Esophagus squamous epithelium (tissue), 5 donors: ENCODE measurements at regions not wholly inside any gene's neighbourhood (a gene's known extent, or its start where the extent isn't known, plus 50 kb on each side); places are given as distances from the start of the nearest gene placed in this dataset.
A peak's percentile ranks its signal among the peaks of the same experiment; 100 is the strongest.
"Not testable (repeated sequence)": the region's sequence is repeated elsewhere in the genome, so short reads cannot be mapped to it uniquely, and the experiment has no call there.

Source experiments
- DNase-seq: peaks from one replicate; lab custom pipeline; 2025; lab: John Stamatoyannopoulos, UW
- H3K27ac ChIP-seq, 4 donors: fragments of 200-600 bp; sonication (generic); one replicate each; pipeline ENCODE4 v1.5.1; 2016 to 2019; ENCODE audit warnings: mild to moderate bottlenecking in 1 of 4
- H3K27me3 ChIP-seq, 4 donors: fragments of 200-600 bp; sonication (generic); 1 replicate in 3 of 4; 2 replicates in 1 of 4; pipeline versions ENCODE4 v1.5.1 to v1.6.0; 2017 to 2021; ENCODE audit warnings: antibody characterized with exemption in 1 of 4
- H3K36me3 ChIP-seq, 3 donors: fragments of 200-600 bp; sonication (generic); one replicate each; pipeline ENCODE4 v1.5.1; 2016 to 2019
- H3K4me1 ChIP-seq, 3 donors: fragments of 200-600 bp; sonication (generic); one replicate each; pipeline ENCODE4 v1.5.1; 2017 to 2019
- H3K4me3 ChIP-seq, 4 donors: fragments of 200-600 bp; sonication (generic); 1 replicate in 3 of 4; 2 replicates in 1 of 4; pipeline ENCODE4 v1.5.1; 2016 to 2019; ENCODE audit warnings: mild to moderate bottlenecking in 2 of 4, moderate library complexity in 1 of 4
- H3K9me3 ChIP-seq, 3 donors: fragments of 200-600 bp; sonication (generic); one replicate each; pipeline ENCODE4 v1.5.1; 2016 to 2019
- CTCF ChIP-seq, 6 experiments: fragments of 450-650 bp in 4 of 6; fragments of 200-600 bp in 2 of 6; sonication (generic) in 2 of 6; IDR thresholded peaks; one replicate each; pipeline ENCODE4 v1.5.1; 2016 to 2019; ENCODE audit warnings: antibody characterized with exemption in 6 of 6, mild to moderate bottlenecking in 4 of 6, moderate library complexity in 4 of 6
- POLR2A ChIP-seq, 4 donors: fragments of 450-650 bp; IDR thresholded peaks; one replicate each; pipeline ENCODE4 v1.6.1; 2017; ENCODE audit warnings: antibody characterized with exemption in 4 of 4, mild to moderate bottlenecking in 4 of 4, moderate library complexity in 3 of 4
- WGBS, 2 donors: methylation state at CpG; one replicate each; pipeline ENCODE4 v1.1.5; 2018; 5-methylcytosine and 5-hydroxymethylcytosine counted together
- intact Hi-C: fragments of 100-400 bp; cut with DNase I; formaldehyde crosslinking; loops from one replicate; pipeline ENCODE4 v1.15.0; 2022
- donor health status: DM: yes; HTN: yes; CAD: no.

DNA sequence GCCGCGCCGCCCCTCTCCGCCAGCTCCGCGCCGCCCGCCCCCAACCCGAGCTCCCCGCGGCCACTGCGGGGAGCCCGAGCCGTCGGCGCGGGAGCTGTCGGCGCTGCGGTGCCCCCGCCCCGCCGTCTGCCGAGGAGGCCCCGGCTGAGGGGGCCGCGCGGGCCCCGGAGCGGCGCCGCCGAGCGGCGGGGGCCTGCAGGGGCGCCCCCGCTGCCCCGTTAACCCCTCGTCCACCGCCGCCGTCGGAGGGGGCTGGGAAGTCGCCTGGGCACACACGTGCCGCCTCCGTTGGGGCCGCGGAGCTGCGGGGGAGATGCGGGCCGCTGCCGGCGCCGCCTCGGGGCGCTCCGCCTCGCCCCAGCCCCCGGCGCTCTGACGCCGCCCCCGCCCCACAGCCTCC, 115.4 kb downstream of the CRLF3 start:
- WGBS, 2 donors: no CpG with 5 or more reads among the region's 64 CpGs

GRCh38 chr17:30708241-30709078, 116.0 kb downstream of the CRLF3 start:
- not testable (repeated sequence) for DNase-seq

More for the DNA sequence above, 115.4 kb downstream of the CRLF3 start:
- DNase-seq, H3K9me3 ChIP-seq, intact Hi-C loops, H3K36me3 ChIP-seq: not testable (repeated sequence)
- H3K4me1 ChIP-seq: peaks cover 13 to 57% (median 22%) of the 10 kb centered on the region in 3 donors
- H3K27ac ChIP-seq: peak overlapping the region; percentile 68 to 87 (median 78)
- H3K27me3 ChIP-seq: peaks cover 0 to 38% (median 0%) of the 10 kb centered on the region in 4 donors
- H3K4me3 ChIP-seq: peak overlapping the region; percentile 65 to 96 (median 81)

DNA sequence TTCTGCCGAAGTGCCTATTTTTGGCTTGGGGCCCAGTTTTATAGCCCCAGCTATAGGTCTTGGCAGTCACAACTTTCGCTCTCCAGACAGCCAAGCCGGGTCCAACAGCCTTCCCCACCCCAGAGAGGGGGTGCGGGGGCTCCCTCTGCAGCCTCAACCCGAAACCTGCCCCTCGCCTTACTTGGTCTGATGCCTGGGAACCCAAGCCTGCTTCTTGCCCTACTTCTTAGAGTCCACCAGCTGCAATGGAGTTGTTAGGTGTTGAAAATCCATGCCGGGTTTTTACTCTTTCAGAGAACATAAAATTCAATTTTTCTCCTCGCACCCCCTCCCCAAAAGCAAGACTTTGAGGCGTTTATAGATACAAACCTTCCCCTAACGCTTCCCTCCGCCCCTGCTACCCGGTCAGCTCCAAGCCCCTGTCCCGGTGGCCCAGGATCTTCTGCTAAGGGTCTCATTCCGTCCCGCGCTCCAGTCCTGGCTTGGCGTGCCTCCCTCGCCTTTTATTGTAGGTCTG, 116.7 kb downstream of the CRLF3 start:
- WGBS, 2 donors: 1% methylated on average over 15 to 18 of the region's 18 CpGs
- Histone ChIP-seq H3K4me3 (peak overlapping the region; percentile 65 to 96 (median 81)), H3K27ac (peak overlapping the region; percentile 71 to 87 (median 83)), H3K27me3 (peaks cover 0 to 51% (median 0%) of the 10 kb centered on the region in 4 donors), H3K4me1 (peaks cover 13 to 57% (median 22%) of the 10 kb centered on the region in 3 donors)
- intact Hi-C loops, H3K36me3 ChIP-seq, H3K9me3 ChIP-seq, DNase-seq: not testable (repeated sequence)
- TF ChIP-seq POLR2A (IDR thresholded peaks at IDR 0.05): peak in 1 of 4 donors; percentile 13

More at GRCh38 chr17:30708241-30709078, 116.0 kb downstream of the CRLF3 start:
- TF ChIP-seq POLR2A (IDR thresholded peaks at IDR 0.05) (peak in 3 of 4 donors; percentile 10 to 57 (median 15)), CTCF (IDR thresholded peaks at IDR 0.05) (peak in 2 of 6 experiments; percentile 19 to 22)
- WGBS, 2 donors: 1% methylated on average over 31 to 37 of the region's 75 CpGs
- H3K27me3 ChIP-seq: peaks cover 0 to 45% (median 0%) of the 10 kb centered on the region in 4 donors
- H3K27ac ChIP-seq: peak overlapping the region; percentile 71 to 87 (median 83)
- H3K4me1 ChIP-seq: peaks cover 13 to 57% (median 22%) of the 10 kb centered on the region in 3 donors
- H3K36me3 ChIP-seq, intact Hi-C loops, H3K9me3 ChIP-seq: not testable (repeated sequence)
- peak overlapping the region; percentile 65 to 96 (median 81) for H3K4me3 ChIP-seq

- WGBS, 2 donors: 50 to 53% methylated on average over 7 to 8 of the region's 11 CpGs
- H3K27ac ChIP-seq, intact Hi-C loops, H3K9me3 ChIP-seq, DNase-seq, H3K36me3 ChIP-seq: not testable (repeated sequence)
- H3K4me1 ChIP-seq: peaks cover 13 to 51% (median 19%) of the 10 kb centered on the region in 3 donors
- H3K4me3 ChIP-seq: peak overlapping the region in 1 of 4 donors; percentile 15
- peaks cover 0 to 60% (median 0%) of the 10 kb centered on the region in 4 donors for H3K27me3 ChIP-seq
Observed at GRCh38 chr17:30706461-30707335, 117.8 kb downstream of the CRLF3 start.

DNA sequence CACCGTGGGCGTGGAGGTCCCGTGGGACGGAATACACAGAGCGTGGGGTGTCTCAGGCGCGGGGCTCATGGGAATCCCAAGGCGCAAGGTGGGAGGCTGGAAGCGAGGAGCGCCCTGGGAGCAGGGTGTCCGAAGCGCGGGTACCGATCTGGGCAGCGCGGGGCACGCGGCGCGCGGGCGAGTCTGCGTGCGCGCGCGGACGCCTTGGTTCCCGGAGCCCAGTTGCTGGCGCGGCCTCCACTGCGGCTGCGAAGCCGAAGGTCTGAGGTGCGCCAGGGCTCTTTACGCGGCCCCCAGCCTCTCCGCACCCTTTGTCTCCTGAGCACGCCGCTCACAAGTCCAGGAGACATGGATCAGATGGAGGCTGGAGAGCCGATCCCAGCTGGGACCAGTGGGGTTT, 118.5 kb downstream of the CRLF3 start:
- H3K4me1 ChIP-seq: peaks cover 13 to 44% (median 18%) of the 10 kb centered on the region in 3 donors
- H3K9me3 ChIP-seq, H3K36me3 ChIP-seq, H3K27ac ChIP-seq, DNase-seq, intact Hi-C loops: not testable (repeated sequence)
- H3K27me3 ChIP-seq: peaks cover 0 to 67% (median 0%) of the 10 kb centered on the region in 4 donors
- peak overlapping the region in 2 of 4 donors; percentile 15 to 23 for H3K4me3 ChIP-seq
- 4 to 14% methylated on average over 4 of the region's 41 CpGs for WGBS, 2 donors

DNA sequence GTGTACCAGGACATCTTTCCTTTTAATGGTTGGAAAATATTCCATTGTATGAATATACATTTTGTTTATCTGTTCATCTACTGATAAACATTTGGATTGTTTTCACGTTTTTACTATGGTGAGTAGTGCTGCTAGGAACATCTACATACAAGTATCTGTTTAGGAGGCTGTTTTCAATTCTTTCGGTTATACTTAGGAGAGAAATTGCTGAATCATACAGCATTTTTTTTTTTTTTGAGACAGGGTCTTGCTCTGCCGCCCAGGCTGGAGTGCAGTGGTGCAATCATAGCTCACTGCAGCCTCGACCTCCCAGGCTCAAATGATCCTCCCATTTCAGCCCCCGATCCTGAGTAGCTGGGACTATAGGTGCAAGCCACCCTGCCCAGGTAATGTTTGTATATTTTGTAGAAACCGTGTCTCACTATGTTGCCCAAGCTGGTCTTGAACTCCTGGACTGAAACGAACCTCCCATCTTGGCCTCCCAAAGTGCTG, 122.9 kb downstream of the CRLF3 start:
- WGBS, 2 donors: 59 to 64% methylated on average over 7 of the region's 7 CpGs
- intact Hi-C loops: no loop called here
- H3K36me3 ChIP-seq: no peaks in the 10 kb centered on the region
- no peak for DNase-seq
- H3K4me1 ChIP-seq: peaks cover 9 to 30% (median 12%) of the 10 kb centered on the region in 3 donors
- H3K9me3 ChIP-seq: no peaks in the 10 kb centered on the region
- no peak for TF ChIP-seq POLR2A (IDR thresholded peaks at IDR 0.05)
- no peak for TF ChIP-seq CTCF (IDR thresholded peaks at IDR 0.05)
- no peak overlapping the region for H3K27ac ChIP-seq
- no peak overlapping the region for H3K4me3 ChIP-seq
- peaks cover 0 to 70% (median 0%) of the 10 kb centered on the region in 4 donors for H3K27me3 ChIP-seq

GRCh38 chr17:30700833-30701232, 123.7 kb downstream of the CRLF3 start:
- H3K9me3 ChIP-seq, H3K4me3 ChIP-seq, DNase-seq, H3K36me3 ChIP-seq, intact Hi-C loops, H3K27ac ChIP-seq: not testable (repeated sequence)
- H3K27me3 ChIP-seq: peaks cover 0 to 63% (median 0%) of the 10 kb centered on the region in 4 donors
- WGBS, 2 donors: 51 to 53% methylated on average over 9 of the region's 11 CpGs
- peaks cover 3 to 23% (median 7%) of the 10 kb centered on the region in 3 donors for H3K4me1 ChIP-seq
